A549 (cell line): ENCODE measurements at regions not wholly inside any gene's neighbourhood (a gene's known extent, or its start where the extent isn't known, plus 50 kb on each side); places are given as distances from the start of the nearest gene placed in this dataset.

Source experiments
- BCL3 ChIP-seq: fragments of >200 bp; sonication (Bioruptor Twin); formaldehyde crosslinking; IDR thresholded peaks from 3 replicates; pipeline ENCODE4 v1.6.1; 2016
- POLR2A ChIP-seq: IDR thresholded peaks from 2 replicates; pipeline ENCODE4 v1.6.1; 2012; ENCODE audit warnings: mild to moderate bottlenecking, low read length
- RFX5 ChIP-seq: fragments of 450-650 bp; IDR thresholded peaks from 2 replicates; pipeline ENCODE4 v1.7.1; 2014; ENCODE audit warnings: antibody characterized with exemption, mild to moderate bottlenecking, moderate library complexity

- TF ChIP-seq BCL3 (no peak), POLR2A (no peak), RFX5 (no peak)
These were observed 1161.8 kb downstream of the EFNA5 start for GRCh38 chr5:106508894-106509293.
